ENCODE measurements at regions not wholly inside any gene's neighbourhood (a gene's known extent, or its start where the extent isn't known, plus 50 kb on each side); places are given as distances from the start of the nearest gene placed in this dataset.

- no peak overlapping the region for H3K27ac Mint-ChIP-seq
- intact Hi-C loops (cut with micrococcal nuclease): no loop called here
- H3K9me3 Mint-ChIP-seq: peaks cover 6% of the 10 kb centered on the region
- H3K36me3 Mint-ChIP-seq (ENCODE audit: low read depth): no peaks in the 10 kb centered on the region
- H3K4me1 Mint-ChIP-seq: no peaks in the 10 kb centered on the region
- H3K4me3 Mint-ChIP-seq: no peak overlapping the region
- no peak for DNase-seq
- H3K27me3 Mint-ChIP-seq: no peaks in the 10 kb centered on the region
Observed at GRCh38 chr2:51994123-51994763, 962.3 kb upstream of the NRXN1 start.

- Mint-ChIP-seq H3K27me3 (no peaks in the 10 kb centered on the region), H3K9me3 (no peaks in the 10 kb centered on the region), H3K27ac (no peak overlapping the region), H3K4me1 (no peaks in the 10 kb centered on the region), H3K4me3 (no peak overlapping the region), H3K36me3 (ENCODE audit: low read depth) (no peaks in the 10 kb centered on the region)
- intact Hi-C loops (cut with micrococcal nuclease): no loop called here
- DNase-seq: no peak
Observed at GRCh38 chr2:51990684-51991083, 958.8 kb upstream of the NRXN1 start.

DNA sequence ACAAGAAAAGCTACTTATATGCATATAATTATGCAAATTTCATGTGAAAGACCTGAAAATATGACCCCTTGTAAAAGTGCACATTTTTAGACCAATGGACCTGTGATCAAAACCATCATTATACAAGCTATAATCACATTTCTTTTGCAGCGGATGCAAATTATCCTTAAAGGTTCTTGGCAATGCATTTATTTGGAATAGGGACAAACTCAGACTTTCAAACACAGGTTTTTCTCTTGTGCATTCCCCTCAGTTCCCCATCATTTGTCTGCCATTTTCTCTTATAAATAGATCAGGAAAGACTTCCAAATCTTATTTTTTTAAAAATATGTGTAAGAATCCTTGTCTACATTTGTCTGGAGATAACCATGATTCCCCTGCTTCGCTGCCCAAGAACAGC, 954.2 kb upstream of the NRXN1 start:
- H3K4me1 Mint-ChIP-seq: no peaks in the 10 kb centered on the region
- H3K27me3 Mint-ChIP-seq: no peaks in the 10 kb centered on the region
- H3K9me3 Mint-ChIP-seq: no peaks in the 10 kb centered on the region
- no peak overlapping the region for H3K27ac Mint-ChIP-seq
- no peak overlapping the region for H3K4me3 Mint-ChIP-seq
- no peaks in the 10 kb centered on the region for H3K36me3 Mint-ChIP-seq (ENCODE audit: low read depth)
- DNase-seq: no peak
- intact Hi-C loops (cut with micrococcal nuclease): no loop called here

DNA sequence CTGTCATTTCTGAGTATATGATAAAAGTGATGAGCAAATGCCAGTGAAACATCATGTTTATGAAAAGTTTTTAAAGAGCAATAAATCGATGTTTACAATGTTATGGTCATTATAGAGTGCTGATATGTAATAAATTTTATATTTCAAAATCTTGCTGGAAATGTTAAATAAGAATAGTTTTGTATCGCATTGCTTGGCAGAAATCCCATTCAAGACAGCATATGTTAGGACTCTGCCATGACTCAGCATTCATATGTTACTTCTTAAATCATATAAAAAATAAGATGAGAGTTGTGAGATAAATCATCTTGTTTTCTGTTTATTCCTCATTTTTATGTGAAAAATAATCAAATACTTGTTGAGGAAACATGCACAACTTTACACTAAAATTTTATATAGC, 949.9 kb upstream of the NRXN1 start:
- no peaks in the 10 kb centered on the region for H3K4me1 Mint-ChIP-seq
- no peak for DNase-seq
- H3K4me3 Mint-ChIP-seq: no peak overlapping the region
- H3K9me3 Mint-ChIP-seq: peaks cover 3% of the 10 kb centered on the region
- intact Hi-C loops (cut with micrococcal nuclease): no loop called here
- H3K36me3 Mint-ChIP-seq (ENCODE audit: low read depth): no peaks in the 10 kb centered on the region
- H3K27me3 Mint-ChIP-seq: no peaks in the 10 kb centered on the region
- no peak overlapping the region for H3K27ac Mint-ChIP-seq

DNA sequence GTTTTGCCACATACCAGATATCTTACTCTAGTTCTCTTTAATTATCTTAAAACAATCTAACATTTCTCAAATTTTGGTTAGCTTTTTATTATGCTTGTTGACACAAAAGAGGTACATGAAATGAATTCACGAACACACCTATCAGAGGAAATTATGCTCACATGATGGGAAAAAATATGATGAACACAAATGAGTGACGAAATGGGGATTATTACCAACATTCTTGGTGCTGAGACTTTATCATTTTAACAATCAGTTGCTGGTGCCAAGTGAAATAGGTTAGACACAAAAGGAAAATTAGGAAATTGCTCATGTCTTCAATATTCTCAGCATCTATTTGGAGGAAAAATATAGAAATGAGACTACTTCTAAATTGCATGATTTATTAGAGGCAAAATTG, 944.7 kb upstream of the NRXN1 start:
- intact Hi-C loops (cut with micrococcal nuclease): no loop called here
- no peak overlapping the region for H3K27ac Mint-ChIP-seq
- peaks cover 8% of the 10 kb centered on the region for H3K9me3 Mint-ChIP-seq
- H3K27me3 Mint-ChIP-seq: no peaks in the 10 kb centered on the region
- DNase-seq: no peak
- no peaks in the 10 kb centered on the region for H3K36me3 Mint-ChIP-seq (ENCODE audit: low read depth)
- no peaks in the 10 kb centered on the region for H3K4me1 Mint-ChIP-seq
- no peak overlapping the region for H3K4me3 Mint-ChIP-seq

DNA sequence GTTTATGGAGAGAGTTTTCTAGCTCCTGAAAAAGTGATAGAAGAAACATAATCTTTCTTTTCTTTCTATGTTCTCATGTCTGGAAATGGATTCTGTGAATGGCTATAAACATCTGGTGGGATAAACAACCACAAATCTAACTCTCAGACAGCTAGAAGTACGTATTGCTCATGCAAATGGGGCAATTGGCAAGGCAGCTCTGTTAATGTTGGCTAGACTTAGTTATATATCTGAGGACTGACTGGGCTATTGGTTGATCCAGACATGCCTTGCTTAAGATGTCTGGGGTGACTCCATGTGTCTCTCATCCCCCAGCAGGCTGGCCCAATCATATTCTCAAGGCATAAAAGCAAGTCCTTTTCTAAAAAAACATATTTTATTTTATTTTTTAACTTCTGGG, 939.2 kb upstream of the NRXN1 start:
- no peak overlapping the region for H3K4me3 Mint-ChIP-seq
- DNase-seq: no peak
- no peaks in the 10 kb centered on the region for H3K36me3 Mint-ChIP-seq (ENCODE audit: low read depth)
- intact Hi-C loops (cut with micrococcal nuclease): no loop called here
- H3K27ac Mint-ChIP-seq: no peak overlapping the region
- H3K9me3 Mint-ChIP-seq: peaks cover 2% of the 10 kb centered on the region
- no peaks in the 10 kb centered on the region for H3K4me1 Mint-ChIP-seq
- no peaks in the 10 kb centered on the region for H3K27me3 Mint-ChIP-seq

GRCh38 chr2:51969347-51969746, 937.4 kb upstream of the NRXN1 start:
- H3K4me3 Mint-ChIP-seq: no peak overlapping the region
- intact Hi-C loops (cut with micrococcal nuclease): no loop called here

DNA sequence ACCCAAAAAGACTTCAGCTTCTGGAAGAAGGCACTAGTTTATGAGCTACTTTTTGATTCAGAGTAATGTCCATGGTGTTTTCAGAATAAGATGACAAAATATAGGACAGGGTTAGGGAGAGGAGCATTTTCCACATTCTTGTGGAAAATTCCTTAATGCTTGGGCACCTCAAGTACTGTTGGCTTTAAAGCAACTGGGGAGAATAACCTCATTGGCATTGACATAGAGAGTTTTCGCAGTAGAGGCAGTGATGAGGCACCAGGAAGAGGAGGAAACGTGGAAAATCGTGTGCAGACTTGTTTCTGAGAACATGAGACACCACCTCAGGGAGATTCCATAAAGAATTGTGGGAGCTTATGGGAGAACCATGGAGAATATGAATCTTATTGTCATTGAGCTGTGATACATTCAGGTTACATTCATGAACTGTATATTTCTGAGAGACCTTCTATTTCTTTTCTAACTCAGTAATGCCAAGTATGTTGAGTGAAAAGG, 929.0 kb upstream of the NRXN1 start:
- Mint-ChIP-seq H3K9me3 (no peaks in the 10 kb centered on the region), H3K4me3 (no peak overlapping the region), H3K27ac (no peak overlapping the region), H3K36me3 (ENCODE audit: low read depth) (no peaks in the 10 kb centered on the region), H3K27me3 (no peaks in the 10 kb centered on the region), H3K4me1 (no peaks in the 10 kb centered on the region)
- no peak for DNase-seq
- intact Hi-C loops (cut with micrococcal nuclease): no loop called here

More at GRCh38 chr2:51969347-51969746, 937.4 kb upstream of the NRXN1 start:
- no peaks in the 10 kb centered on the region for H3K4me1 Mint-ChIP-seq
- no peak for DNase-seq
- peaks cover 2% of the 10 kb centered on the region for H3K9me3 Mint-ChIP-seq
- no peaks in the 10 kb centered on the region for H3K36me3 Mint-ChIP-seq (ENCODE audit: low read depth)
- no peak overlapping the region for H3K27ac Mint-ChIP-seq
- H3K27me3 Mint-ChIP-seq: no peaks in the 10 kb centered on the region

- no peak for DNase-seq
- no peak overlapping the region for H3K27ac Mint-ChIP-seq
- intact Hi-C loops (cut with micrococcal nuclease): no loop called here
- no peaks in the 10 kb centered on the region for H3K36me3 Mint-ChIP-seq (ENCODE audit: low read depth)
- H3K27me3 Mint-ChIP-seq: no peaks in the 10 kb centered on the region
- no peaks in the 10 kb centered on the region for H3K4me1 Mint-ChIP-seq
- H3K9me3 Mint-ChIP-seq: no peaks in the 10 kb centered on the region
- H3K4me3 Mint-ChIP-seq: no peak overlapping the region
Observed at GRCh38 chr2:51960281-51960680, 928.3 kb upstream of the NRXN1 start.

DNA sequence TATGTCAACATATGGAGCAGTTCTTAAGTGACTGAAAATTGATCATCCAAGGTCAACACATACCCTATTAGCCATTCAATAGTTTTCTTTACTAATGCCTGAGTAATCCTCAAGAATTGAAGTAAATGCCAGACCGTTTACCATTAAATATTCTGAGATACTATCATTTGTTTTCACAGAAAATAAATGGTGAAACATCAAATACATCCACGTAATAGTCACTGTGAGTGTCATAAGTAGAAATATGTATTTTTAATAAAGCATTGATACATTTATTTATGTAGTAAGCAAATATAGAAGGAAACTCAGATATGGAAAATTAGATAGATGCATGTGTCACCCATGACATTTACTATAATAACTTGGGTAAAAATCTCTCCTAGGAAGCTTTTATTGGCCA, 927.8 kb upstream of the NRXN1 start:
- intact Hi-C loops (cut with micrococcal nuclease): no loop called here
- Mint-ChIP-seq H3K36me3 (ENCODE audit: low read depth) (no peaks in the 10 kb centered on the region), H3K4me3 (no peak overlapping the region)

DNA sequence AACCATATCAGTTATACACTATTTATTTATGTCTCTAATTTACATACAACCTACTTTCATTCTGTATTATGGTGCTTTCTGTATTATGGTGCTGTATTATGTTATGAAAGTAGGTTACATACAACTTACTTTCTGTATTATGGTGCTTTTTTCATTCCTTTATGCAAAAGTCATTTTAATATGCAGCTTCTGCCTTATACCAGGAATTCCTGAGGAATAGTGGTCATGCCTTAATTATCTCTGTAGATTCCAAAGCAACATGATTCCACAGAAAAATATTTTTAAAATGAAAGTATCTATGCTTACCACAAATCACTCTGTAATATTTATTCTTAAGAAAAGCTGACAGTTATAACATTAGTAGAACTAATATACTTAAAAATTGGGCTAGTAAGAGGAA, 922.0 kb upstream of the NRXN1 start:
- no peaks in the 10 kb centered on the region for H3K27me3 Mint-ChIP-seq
- intact Hi-C loops (cut with micrococcal nuclease): no loop called here

More for the DNA sequence above, 927.8 kb upstream of the NRXN1 start:
- Mint-ChIP-seq H3K27me3 (no peaks in the 10 kb centered on the region), H3K9me3 (no peaks in the 10 kb centered on the region), H3K27ac (no peak overlapping the region), H3K4me1 (no peaks in the 10 kb centered on the region)
- no peak for DNase-seq

DNA sequence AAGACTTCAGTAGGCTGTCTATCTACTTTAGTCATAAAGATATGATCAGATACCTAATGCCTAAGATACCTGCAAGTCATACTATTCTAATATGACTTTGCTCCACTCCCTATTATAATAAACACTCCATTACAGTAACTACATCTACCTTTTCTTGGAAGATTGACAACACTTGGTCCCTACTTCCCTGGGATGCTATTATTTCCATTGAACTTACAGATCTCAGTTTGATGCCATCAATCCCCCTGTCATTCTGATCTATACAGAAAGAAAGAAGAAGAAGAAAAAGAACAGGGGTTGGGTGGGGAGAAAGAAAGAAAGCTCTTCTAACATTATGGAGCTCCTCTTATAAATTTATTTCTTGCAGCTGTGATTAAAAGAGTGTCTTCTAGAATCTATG, 889.1 kb upstream of the NRXN1 start:
- Mint-ChIP-seq H3K4me3 (no peak overlapping the region), H3K27ac (no peak overlapping the region), H3K4me1 (no peaks in the 10 kb centered on the region), H3K9me3 (peaks cover 10% of the 10 kb centered on the region), H3K36me3 (ENCODE audit: low read depth) (no peaks in the 10 kb centered on the region), H3K27me3 (no peaks in the 10 kb centered on the region)
- DNase-seq: no peak
- intact Hi-C loops (cut with micrococcal nuclease): no loop called here

More for the DNA sequence above, 922.0 kb upstream of the NRXN1 start:
- no peak for DNase-seq
- H3K9me3 Mint-ChIP-seq: no peaks in the 10 kb centered on the region
- no peaks in the 10 kb centered on the region for H3K4me1 Mint-ChIP-seq
- no peaks in the 10 kb centered on the region for H3K36me3 Mint-ChIP-seq (ENCODE audit: low read depth)
- H3K4me3 Mint-ChIP-seq: no peak overlapping the region
- H3K27ac Mint-ChIP-seq: no peak overlapping the region

DNA sequence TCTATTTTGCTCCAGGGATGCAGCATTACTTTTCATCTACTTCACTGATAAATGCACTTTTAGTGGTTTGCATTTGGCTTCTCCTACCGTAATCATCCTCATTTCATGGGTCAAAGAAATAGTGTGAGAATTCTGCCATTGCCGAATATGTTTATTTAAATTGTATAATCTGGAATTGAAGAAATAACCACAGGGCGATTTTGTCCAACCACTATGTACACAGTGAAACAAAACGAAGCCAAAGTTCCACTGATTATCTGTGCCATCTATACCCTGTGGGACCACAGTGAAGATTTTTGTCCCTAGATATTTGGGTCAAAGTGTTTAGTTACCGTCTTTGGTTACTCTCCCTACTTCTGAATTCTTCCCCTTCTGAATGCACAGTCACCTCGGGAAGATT, 888.6 kb upstream of the NRXN1 start:
- H3K27me3 Mint-ChIP-seq: no peaks in the 10 kb centered on the region
- no peaks in the 10 kb centered on the region for H3K4me1 Mint-ChIP-seq
- peaks cover 16% of the 10 kb centered on the region for H3K9me3 Mint-ChIP-seq
- no peak overlapping the region for H3K4me3 Mint-ChIP-seq
- no peak for DNase-seq
- no peaks in the 10 kb centered on the region for H3K36me3 Mint-ChIP-seq (ENCODE audit: low read depth)
- no peak overlapping the region for H3K27ac Mint-ChIP-seq
- intact Hi-C loops (cut with micrococcal nuclease): no loop called here

- no peak for DNase-seq
- no peaks in the 10 kb centered on the region for H3K36me3 Mint-ChIP-seq (ENCODE audit: low read depth)
- H3K27ac Mint-ChIP-seq: no peak overlapping the region
- H3K4me3 Mint-ChIP-seq: no peak overlapping the region
- H3K4me1 Mint-ChIP-seq: no peaks in the 10 kb centered on the region
- no peaks in the 10 kb centered on the region for H3K27me3 Mint-ChIP-seq
- H3K9me3 Mint-ChIP-seq: peaks cover 23% of the 10 kb centered on the region
- intact Hi-C loops (cut with micrococcal nuclease): no loop called here
Observed at GRCh38 chr2:51919395-51919794, 887.5 kb upstream of the NRXN1 start.

GRCh38 chr2:51918113-51918512, 886.2 kb upstream of the NRXN1 start:
- no peak overlapping the region for H3K4me3 Mint-ChIP-seq
- intact Hi-C loops (cut with micrococcal nuclease): no loop called here
- no peaks in the 10 kb centered on the region for H3K36me3 Mint-ChIP-seq (ENCODE audit: low read depth)
- no peaks in the 10 kb centered on the region for H3K27me3 Mint-ChIP-seq
- H3K27ac Mint-ChIP-seq: no peak overlapping the region
- H3K4me1 Mint-ChIP-seq: no peaks in the 10 kb centered on the region
- DNase-seq: no peak
- peaks cover 31% of the 10 kb centered on the region for H3K9me3 Mint-ChIP-seq
